ENCODE measurements at regions not wholly inside any gene's neighbourhood (a gene's known extent, or its start where the extent isn't known, plus 50 kb on each side); places are given as distances from the start of the nearest gene placed in this dataset.
A peak's percentile ranks its signal among the peaks of the same experiment; 100 is the strongest.

- CTCF ChIA-PET, result interaction anchor here (0.6 to 3.3 kb wide), 12 partner anchors 9 to 751 kb away, joined by 3 to 39 read pairs (median 4); partner anchors contain the start of gene IL12A
- Histone ChIP-seq H3K36me3 (ENCODE audit: control insufficient read depth in 2 of 2, insufficient read depth in 1 of 2, low read length in 2 of 2) (no peaks in the 10 kb centered on the region), H3K9me3 (ENCODE audit: control insufficient read depth, insufficient read depth, low read depth, low read length) (no peaks in the 10 kb centered on the region)
These were observed 463.9 kb downstream of the MFSD1 start for GRCh38 chr3:159265705-159266104.

DNA sequence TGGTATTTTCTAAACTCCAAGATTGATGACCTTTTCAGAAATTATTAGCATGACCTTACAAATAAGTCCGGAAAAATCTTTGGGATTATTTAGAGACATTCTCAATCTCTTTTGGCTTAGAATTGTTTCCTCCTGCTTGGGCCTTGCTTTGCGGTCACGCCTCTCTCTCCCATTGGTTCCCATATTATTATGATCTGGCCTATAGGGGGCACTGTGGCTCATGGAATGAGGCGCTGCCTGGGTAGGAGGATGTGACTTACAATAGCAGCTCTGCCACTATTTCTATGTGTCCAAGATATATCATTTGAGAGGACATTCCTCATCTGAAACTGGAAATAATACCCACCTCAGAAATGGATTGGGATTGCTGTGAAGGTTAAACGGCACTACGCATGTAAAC is 464.9 kb downstream of the MFSD1 start:
- Histone ChIP-seq H3K36me3 (ENCODE audit: control insufficient read depth in 2 of 2, insufficient read depth in 1 of 2, low read length in 2 of 2) (no peaks in the 10 kb centered on the region), H3K4me3 (ENCODE audit: low read depth, low read length) (no peak overlapping the region), H3K27ac (ENCODE audit: extremely low read depth, low read depth, low read length) (no peak overlapping the region), H3K9me3 (ENCODE audit: control insufficient read depth, insufficient read depth, low read depth, low read length) (no peaks in the 10 kb centered on the region), H3K4me1 (ENCODE audit: control insufficient read depth, insufficient read depth, low read length) (no peaks in the 10 kb centered on the region; the same call in 1 of the 2 replicates)
- ChIA-PET POLR2A (interaction anchor here (0.6 kb wide), 1 partner anchor 498 kb away, joined by 3 read pairs; no protein-coding TSS in a partner anchor), CTCF (interaction anchor here (0.6 to 3.3 kb wide), 15 partner anchors 9 to 742 kb away, joined by 3 to 39 read pairs (median 4); no protein-coding TSS in a partner anchor)
- TF ChIP-seq ZNF785 (tag by site-specific recombination; IDR thresholded peaks at IDR 0.05) (no peak), KLF10 (tag by site-specific recombination; IDR thresholded peaks at IDR 0.05) (peak; percentile 82), ZNF654 (tag by site-specific recombination; IDR thresholded peaks at IDR 0.05; ENCODE audit: low read depth) (peak; percentile 31; the same call in 1 of the 2 replicates)

More at GRCh38 chr3:159265705-159266104, 463.9 kb downstream of the MFSD1 start:
- Histone ChIP-seq H3K4me1 (ENCODE audit: control insufficient read depth, insufficient read depth, low read length) (no peaks in the 10 kb centered on the region; the same call in 1 of the 2 replicates), H3K4me3 (ENCODE audit: low read depth, low read length) (no peak overlapping the region), H3K27ac (ENCODE audit: extremely low read depth, low read depth, low read length) (no peak overlapping the region)
- POLR2A ChIA-PET, result no interaction called here
- no peak for TF ChIP-seq ZNF791 (tag by site-specific recombination; IDR thresholded peaks at IDR 0.05)
- TF ChIP-seq ZSCAN16 (tag by site-specific recombination; IDR thresholded peaks at IDR 0.05), result no peak
- TF ChIP-seq ZBTB48 (tag by site-specific recombination; IDR thresholded peaks at IDR 0.05), result no peak
- no peak for TF ChIP-seq ZNF76 (tag by site-specific recombination; IDR thresholded peaks at IDR 0.05; ENCODE audit: borderline replicate concordance, low read depth)
- TF ChIP-seq ZNF624 (tag by site-specific recombination; IDR thresholded peaks at IDR 0.05), result no peak
- TF ChIP-seq ZBTB17 (tag by site-specific recombination; IDR thresholded peaks at IDR 0.05), result no peak
- TF ChIP-seq ZSCAN23 (tag by site-specific recombination; IDR thresholded peaks at IDR 0.05), result no peak
- TF ChIP-seq, protein P1, sequence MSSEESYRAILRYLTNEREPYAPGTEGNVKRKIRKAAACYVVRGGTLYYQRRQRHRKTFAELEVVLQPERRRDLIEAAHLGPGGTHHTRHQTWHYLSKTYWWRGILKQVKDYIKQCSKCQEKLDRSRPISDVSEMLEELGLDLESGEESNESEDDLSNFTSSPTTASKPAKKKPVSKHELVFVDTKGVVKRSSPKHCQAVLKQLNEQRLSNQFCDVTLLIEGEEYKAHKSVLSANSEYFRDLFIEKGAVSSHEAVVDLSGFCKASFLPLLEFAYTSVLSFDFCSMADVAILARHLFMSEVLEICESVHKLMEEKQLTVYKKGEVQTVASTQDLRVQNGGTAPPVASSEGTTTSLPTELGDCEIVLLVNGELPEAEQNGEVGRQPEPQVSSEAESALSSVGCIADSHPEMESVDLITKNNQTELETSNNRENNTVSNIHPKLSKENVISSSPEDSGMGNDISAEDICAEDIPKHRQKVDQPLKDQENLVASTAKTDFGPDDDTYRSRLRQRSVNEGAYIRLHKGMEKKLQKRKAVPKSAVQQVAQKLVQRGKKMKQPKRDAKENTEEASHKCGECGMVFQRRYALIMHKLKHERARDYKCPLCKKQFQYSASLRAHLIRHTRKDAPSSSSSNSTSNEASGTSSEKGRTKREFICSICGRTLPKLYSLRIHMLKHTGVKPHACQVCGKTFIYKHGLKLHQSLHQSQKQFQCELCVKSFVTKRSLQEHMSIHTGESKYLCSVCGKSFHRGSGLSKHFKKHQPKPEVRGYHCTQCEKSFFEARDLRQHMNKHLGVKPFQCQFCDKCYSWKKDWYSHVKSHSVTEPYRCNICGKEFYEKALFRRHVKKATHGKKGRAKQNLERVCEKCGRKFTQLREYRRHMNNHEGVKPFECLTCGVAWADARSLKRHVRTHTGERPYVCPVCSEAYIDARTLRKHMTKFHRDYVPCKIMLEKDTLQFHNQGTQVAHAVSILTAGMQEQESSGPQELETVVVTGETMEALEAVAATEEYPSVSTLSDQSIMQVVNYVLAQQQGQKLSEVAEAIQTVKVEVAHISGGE (tag by site-specific recombination; conservative IDR thresholded peaks at IDR 0.05; ENCODE audit: low read depth), result no peak
- no peak for TF ChIP-seq PRDM4 (tag by site-specific recombination; IDR thresholded peaks at IDR 0.05)
- TF ChIP-seq ZNF10 (tag by site-specific recombination; IDR thresholded peaks at IDR 0.05), result no peak

DNA sequence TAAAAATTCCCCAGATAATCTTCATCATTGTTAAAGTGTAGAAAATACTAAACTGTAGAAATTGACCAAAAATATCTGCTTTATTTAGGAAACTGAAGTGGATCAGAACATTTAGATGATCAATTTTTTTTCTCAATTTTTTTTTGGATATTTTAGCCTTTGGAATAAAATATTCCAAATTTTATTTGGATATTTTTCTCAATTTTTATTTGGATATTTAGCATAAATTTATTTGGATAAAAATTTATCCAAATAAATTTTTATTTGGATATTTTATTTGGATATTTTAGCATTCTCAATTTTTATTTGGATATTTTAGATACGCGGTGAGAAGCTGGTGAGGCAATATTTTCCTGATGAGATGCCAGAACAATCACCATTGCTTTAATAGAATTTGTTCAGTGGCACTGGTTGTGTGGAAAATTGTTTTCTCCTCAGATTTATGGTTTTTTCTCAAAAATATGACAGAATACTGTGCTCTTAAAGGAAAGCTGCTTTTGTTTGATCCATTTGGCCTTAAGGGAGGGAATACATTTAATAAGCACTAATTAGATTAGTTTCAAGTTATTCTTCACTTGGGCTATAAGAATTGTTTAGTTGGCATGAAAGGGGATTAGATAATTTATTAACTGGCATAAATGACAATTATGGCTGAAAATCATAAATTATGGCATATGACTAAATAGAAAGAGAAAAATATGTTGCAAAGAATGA is 470.1 kb downstream of the MFSD1 start:
- no peak overlapping the region for H3K4me3 ChIP-seq (ENCODE audit: low read depth, low read length)
- ChIA-PET CTCF (interaction anchor here (1.2 kb wide), 1 partner anchor 558 kb away, joined by 7 read pairs; no protein-coding TSS in a partner anchor), POLR2A (no interaction called here)
- no peaks in the 10 kb centered on the region for H3K9me3 ChIP-seq (ENCODE audit: control insufficient read depth, insufficient read depth, low read depth, low read length)
- no peak overlapping the region for H3K27ac ChIP-seq (ENCODE audit: extremely low read depth, low read depth, low read length)
- H3K4me1 ChIP-seq (ENCODE audit: control insufficient read depth, insufficient read depth, low read length), result no peaks in the 10 kb centered on the region
- no peak for TF ChIP-seq ZNF558 (tag by site-specific recombination; IDR thresholded peaks at IDR 0.05)
- TF ChIP-seq KLF1 (tag by site-specific recombination; IDR thresholded peaks at IDR 0.05), result no peak
- TF ChIP-seq ZNF184 (tag by site-specific recombination; IDR thresholded peaks at IDR 0.05), result no peak
- TF ChIP-seq ZNF394 (tag by site-specific recombination; IDR thresholded peaks at IDR 0.05; ENCODE audit: borderline replicate concordance), result no peak
- TF ChIP-seq KLF9 (tag by site-specific recombination; IDR thresholded peaks at IDR 0.05; ENCODE audit: low read depth), result no peak
- TF ChIP-seq ZNF366 (tag by site-specific recombination; conservative IDR thresholded peaks at IDR 0.05), result no peak
- TF ChIP-seq ZNF202 (tag by site-specific recombination; IDR thresholded peaks at IDR 0.05; ENCODE audit: borderline replicate concordance), result no peak
- TF ChIP-seq ZNF239 (tag by site-specific recombination; IDR thresholded peaks at IDR 0.05), result no peak
- TF ChIP-seq EGR2 (tag by site-specific recombination; IDR thresholded peaks at IDR 0.05; ENCODE audit: low read depth), result no peak
- H3K36me3 ChIP-seq (ENCODE audit: control insufficient read depth in 2 of 2, insufficient read depth in 1 of 2, low read length in 2 of 2), result no peaks in the 10 kb centered on the region

Data from HEK293 (cell line).